ENCODE measurements at regions not wholly inside any gene's neighbourhood (a gene's known extent, or its start where the extent isn't known, plus 50 kb on each side); places are given as distances from the start of the nearest gene placed in this dataset.
A peak's percentile ranks its signal among the peaks of the same experiment; 100 is the strongest.

DNA sequence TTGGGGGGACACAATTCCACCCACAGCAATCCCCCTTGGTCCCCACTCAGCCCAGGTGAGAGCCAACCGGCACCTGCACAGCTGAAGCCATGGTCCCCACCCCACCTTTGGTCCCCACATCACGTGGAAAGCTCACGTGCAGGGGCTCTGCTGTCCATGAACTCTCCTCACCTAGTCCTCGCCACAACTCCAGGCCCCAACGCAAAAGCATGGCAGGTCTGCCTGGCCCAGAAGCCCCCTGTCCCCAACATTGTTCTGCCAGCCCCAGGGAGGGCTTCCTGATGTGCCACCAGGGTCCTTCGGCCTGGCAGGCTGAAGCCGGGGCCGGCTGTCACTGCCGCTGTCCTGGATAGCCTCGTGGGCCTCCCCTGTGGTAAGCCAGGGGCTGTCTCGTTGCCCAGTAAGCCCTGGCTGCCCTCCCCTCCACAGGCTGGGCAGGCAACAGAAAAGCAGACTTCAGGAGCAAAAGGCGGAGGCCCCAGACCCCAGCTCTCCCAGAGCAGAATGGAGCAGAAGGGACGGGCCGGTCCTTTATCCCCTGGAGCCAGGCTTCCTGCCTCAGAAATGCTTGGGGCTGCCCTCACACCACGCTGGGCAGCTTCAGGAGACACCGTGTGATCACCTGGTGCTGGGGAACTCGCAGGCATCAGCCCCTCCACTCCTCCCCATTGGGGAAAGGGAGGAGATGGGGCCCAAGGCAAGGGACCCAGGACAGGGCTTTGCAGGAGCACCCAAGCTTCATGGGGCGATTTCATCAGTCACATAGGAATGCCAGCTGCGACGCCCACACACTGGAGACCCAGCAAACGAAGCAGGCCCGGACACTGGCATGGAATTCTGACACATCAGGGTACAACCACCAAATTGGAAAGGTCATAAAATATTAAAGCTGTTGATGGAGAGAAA lies 103.7 kb downstream of the ADRA2C start:
- TF ChIP-seq, protein P1, sequence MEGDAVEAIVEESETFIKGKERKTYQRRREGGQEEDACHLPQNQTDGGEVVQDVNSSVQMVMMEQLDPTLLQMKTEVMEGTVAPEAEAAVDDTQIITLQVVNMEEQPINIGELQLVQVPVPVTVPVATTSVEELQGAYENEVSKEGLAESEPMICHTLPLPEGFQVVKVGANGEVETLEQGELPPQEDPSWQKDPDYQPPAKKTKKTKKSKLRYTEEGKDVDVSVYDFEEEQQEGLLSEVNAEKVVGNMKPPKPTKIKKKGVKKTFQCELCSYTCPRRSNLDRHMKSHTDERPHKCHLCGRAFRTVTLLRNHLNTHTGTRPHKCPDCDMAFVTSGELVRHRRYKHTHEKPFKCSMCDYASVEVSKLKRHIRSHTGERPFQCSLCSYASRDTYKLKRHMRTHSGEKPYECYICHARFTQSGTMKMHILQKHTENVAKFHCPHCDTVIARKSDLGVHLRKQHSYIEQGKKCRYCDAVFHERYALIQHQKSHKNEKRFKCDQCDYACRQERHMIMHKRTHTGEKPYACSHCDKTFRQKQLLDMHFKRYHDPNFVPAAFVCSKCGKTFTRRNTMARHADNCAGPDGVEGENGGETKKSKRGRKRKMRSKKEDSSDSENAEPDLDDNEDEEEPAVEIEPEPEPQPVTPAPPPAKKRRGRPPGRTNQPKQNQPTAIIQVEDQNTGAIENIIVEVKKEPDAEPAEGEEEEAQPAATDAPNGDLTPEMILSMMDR (IDR thresholded peaks at IDR 0.05; ENCODE audit: borderline replicate concordance), result no peak
- DNase-seq, result peak; percentile 6

DNA sequence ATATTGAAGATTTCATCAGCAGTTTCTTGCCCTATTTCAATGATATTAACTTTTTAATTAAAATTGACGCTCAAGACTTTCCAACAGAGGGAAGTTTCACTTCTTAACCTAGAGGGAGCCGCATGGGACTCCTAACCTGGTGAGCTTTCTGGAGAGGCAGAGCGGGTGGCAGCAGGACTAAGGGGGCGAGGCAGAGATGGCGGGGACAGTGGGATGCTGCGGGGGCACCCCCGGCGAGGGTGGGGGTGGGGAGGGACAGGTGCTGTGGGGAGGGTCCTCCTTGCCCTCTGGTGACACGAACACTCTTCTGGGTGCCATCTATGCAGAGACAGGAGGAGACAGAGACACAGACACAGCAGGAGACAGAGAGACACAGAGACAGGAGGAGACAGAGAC lies 104.4 kb downstream of the ADRA2C start:
- Histone ChIP-seq H3K9me3 (replicated peaks) (no peaks in the 10 kb centered on the region), H3K4me1 (peaks cover 8% of the 10 kb centered on the region), H3K4me3 (no peak overlapping the region), H3K27me3 (ENCODE audit: low read depth) (peaks cover 99% of the 10 kb centered on the region), H3K27ac (replicated peaks) (no peak overlapping the region), H3K36me3 (no peaks in the 10 kb centered on the region)
- TF ChIP-seq, protein P1 (IDR thresholded peaks at IDR 0.05; ENCODE audit: borderline replicate concordance), result no peak
- DNase-seq, result peak; percentile 2
- intact Hi-C loops (cut with micrococcal nuclease), result no loop called here

More for the DNA sequence above, 103.7 kb downstream of the ADRA2C start:
- H3K27me3 ChIP-seq (ENCODE audit: low read depth), result peaks cover 99% of the 10 kb centered on the region
- intact Hi-C loops (cut with micrococcal nuclease), result no loop called here
- H3K4me3 ChIP-seq, result no peak overlapping the region
- no peaks in the 10 kb centered on the region for H3K9me3 ChIP-seq (replicated peaks)
- H3K4me1 ChIP-seq, result peaks cover 8% of the 10 kb centered on the region
- no peaks in the 10 kb centered on the region for H3K36me3 ChIP-seq
- no peak overlapping the region for H3K27ac ChIP-seq (replicated peaks)

DNA sequence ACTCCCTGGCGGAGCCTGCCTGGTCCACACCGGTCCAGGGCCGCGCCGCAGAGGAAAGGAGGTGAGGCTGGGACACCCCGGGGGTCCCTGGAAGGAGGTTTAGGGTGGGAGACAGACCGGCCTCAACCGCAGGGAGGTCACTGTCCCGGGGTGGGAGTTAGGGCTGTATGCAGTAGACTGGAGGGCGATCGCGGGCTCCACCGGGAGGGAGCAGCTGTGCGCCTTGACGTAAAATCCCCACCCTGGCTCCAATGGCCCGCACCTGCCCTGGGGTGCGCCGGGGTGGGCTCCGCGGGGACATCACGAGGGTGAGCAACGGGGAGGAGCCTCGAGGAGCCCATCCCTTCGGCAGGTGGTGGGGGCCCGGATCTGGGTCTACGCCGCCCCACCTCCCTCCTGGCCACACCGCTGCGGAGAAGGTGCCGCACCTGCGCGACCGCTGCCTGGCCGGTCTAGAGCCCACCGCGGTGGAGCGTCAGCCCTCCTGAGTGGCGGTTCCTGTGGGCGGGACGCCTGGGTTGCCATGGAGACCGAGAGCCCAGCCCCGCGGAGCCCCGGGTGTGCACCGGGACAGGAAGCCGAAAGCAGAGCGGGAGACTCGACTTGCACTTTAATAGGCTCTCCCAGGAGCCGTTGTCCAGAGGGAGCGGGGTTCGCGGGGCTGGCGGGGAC lies 105.1 kb downstream of the ADRA2C start:
- no peak overlapping the region for H3K4me3 ChIP-seq
- no peak for DNase-seq

DNA sequence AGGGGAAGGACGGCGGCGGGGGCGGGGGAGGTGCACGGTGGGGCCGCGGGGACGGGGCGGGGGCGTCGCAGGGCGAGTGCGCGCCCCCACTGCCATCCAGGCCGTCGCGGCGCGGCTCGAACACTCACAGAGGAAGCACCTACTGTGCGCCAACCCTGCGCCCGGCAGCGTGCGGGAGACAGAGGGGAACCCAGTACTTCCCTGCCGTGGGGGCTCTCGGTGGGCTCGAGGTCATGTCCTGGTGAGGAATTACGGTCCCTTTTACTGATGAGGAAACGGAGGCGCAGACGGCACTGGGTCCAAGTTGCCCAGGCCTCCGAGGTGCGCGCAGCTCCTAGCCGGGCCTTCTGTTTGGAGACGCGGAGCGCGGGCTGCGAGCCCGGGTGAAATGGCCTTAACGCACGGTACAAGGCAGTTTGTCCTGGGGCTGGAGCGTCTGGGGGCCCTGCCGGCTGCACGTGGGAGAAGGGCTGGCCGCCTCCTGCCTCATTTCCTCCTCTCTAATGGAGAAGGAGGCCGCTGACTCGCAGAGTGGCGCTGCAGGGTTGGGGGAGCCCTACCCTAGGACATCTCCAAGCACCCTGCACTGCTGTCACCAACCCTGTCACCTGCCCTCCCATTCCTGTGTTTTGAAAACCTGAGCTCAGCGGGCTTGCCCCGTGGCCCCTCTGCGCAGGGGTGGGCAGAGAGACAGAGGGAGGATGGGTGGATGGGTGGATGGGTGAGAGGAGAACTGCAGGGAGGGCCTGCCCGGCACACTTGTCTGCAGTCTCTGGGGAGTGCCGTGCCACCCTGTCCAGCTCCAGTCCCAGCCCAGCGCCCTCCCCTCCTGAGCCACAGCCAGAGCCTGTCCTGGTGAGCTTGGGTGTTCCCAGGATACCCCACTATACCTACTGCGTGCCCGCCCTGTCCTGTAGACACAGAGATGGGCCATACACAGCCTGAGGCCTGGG lies 106.0 kb downstream of the ADRA2C start:
- DNase-seq, result peak; percentile 9
- TF ChIP-seq, protein P1 (IDR thresholded peaks at IDR 0.05; ENCODE audit: borderline replicate concordance), result no peak
- H3K27me3 ChIP-seq (ENCODE audit: low read depth), result peaks cover 99% of the 10 kb centered on the region

More for the DNA sequence above, 105.1 kb downstream of the ADRA2C start:
- no peaks in the 10 kb centered on the region for H3K9me3 ChIP-seq (replicated peaks)
- no peaks in the 10 kb centered on the region for H3K36me3 ChIP-seq
- no peak overlapping the region for H3K27ac ChIP-seq (replicated peaks)
- intact Hi-C loops (cut with micrococcal nuclease), result no loop called here
- TF ChIP-seq, protein P1 (IDR thresholded peaks at IDR 0.05; ENCODE audit: borderline replicate concordance), result no peak
- peaks cover 8% of the 10 kb centered on the region for H3K4me1 ChIP-seq
- peaks cover 99% of the 10 kb centered on the region for H3K27me3 ChIP-seq (ENCODE audit: low read depth)

DNA sequence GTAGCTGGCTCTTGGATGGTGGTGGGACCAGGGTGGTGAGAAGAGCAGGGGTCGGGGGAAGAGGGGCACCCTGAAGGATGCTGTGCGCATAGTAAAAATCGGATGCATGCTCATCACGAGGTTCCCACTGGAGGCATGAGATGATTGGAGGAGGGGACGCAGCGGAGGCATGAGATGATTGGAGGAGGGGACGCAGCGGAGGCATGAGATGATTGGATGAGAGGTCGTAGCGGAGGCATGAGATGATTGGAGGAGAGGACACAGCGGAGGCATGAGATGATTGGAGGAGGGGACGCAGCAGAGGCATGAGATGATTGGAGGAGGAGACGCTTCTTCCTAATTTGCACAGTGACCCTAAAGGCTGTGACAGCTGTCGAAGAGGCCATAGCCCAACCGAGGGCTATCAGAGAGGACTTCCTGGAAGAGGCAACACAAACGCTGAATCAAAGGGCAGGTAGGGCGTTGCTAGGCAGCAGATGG lies 106.7 kb downstream of the ADRA2C start:
- TF ChIP-seq, protein P1 (IDR thresholded peaks at IDR 0.05; ENCODE audit: borderline replicate concordance), result no peak
- H3K27ac ChIP-seq (replicated peaks), result no peak overlapping the region
- no peak overlapping the region for H3K4me3 ChIP-seq
- peaks cover 8% of the 10 kb centered on the region for H3K9me3 ChIP-seq (replicated peaks)
- peaks cover 8% of the 10 kb centered on the region for H3K4me1 ChIP-seq
- intact Hi-C loops (cut with micrococcal nuclease), result no loop called here
- no peaks in the 10 kb centered on the region for H3K36me3 ChIP-seq
- peak; percentile 0 for DNase-seq
- H3K27me3 ChIP-seq (ENCODE audit: low read depth), result peaks cover 100% of the 10 kb centered on the region

More for the DNA sequence above, 106.0 kb downstream of the ADRA2C start:
- no peak overlapping the region for H3K4me3 ChIP-seq
- H3K36me3 ChIP-seq, result no peaks in the 10 kb centered on the region
- peaks cover under 1% of the 10 kb centered on the region for H3K9me3 ChIP-seq (replicated peaks)
- peaks cover 8% of the 10 kb centered on the region for H3K4me1 ChIP-seq
- H3K27ac ChIP-seq (replicated peaks), result no peak overlapping the region
- intact Hi-C loops (cut with micrococcal nuclease), result no loop called here

All from left ventricle myocardium inferior (tissue), 1 donor.